Brain microvascular endothelial cell (primary cell): ENCODE measurements at regions not wholly inside any gene's neighbourhood (a gene's known extent, or its start where the extent isn't known, plus 50 kb on each side); places are given as distances from the start of the nearest gene placed in this dataset.
"Not testable (repeated sequence)": the region's sequence is repeated elsewhere in the genome, so short reads cannot be mapped to it uniquely, and the experiment has no call there.

ENCODE experiments used
- DNase-seq: peaks from one replicate; pipeline ENCODE4 v3.0.0-alpha.2; 2020
- H3K27ac ChIP-seq: fragments of 250-450 bp; sonication (Bioruptor Pico); 2 replicates; pipeline ENCODE4 v1.5.1; 2020; ENCODE audit warnings: mild to moderate bottlenecking, moderate library complexity
- H3K27me3 ChIP-seq: fragments of 250-450 bp; sonication (Bioruptor Pico); replicated peaks from 2 replicates; pipeline ENCODE4 v1.5.1; 2020; ENCODE audit warnings: mild to moderate bottlenecking
- H3K36me3 ChIP-seq: fragments of 250-450 bp; sonication (Bioruptor Pico); replicated peaks from 2 replicates; pipeline ENCODE4 v1.5.1; 2020; ENCODE audit warnings: mild to moderate bottlenecking
- H3K4me3 ChIP-seq: 2 replicates; pipeline ENCODE4 v1.5.1; 2011; ENCODE audit warnings: low read depth, mild to moderate bottlenecking, control low read depth, low read length, moderate library complexity
- CTCF ChIP-seq: IDR thresholded peaks from 2 replicates; pipeline ENCODE4 v1.5.1; 2011; ENCODE audit warnings: low read depth, mild to moderate bottlenecking, moderate library complexity, low read length, control low read depth, inconsistent platforms; ENCODE audit errors: missing control alignments
- in situ Hi-C: cut with HindIII; loops from 2 replicates; pipeline ENCODE4 v1.10.0; 2017; ENCODE audit warnings: low sequenced_read_pairs, low pct_ligation_motif_present

DNA sequence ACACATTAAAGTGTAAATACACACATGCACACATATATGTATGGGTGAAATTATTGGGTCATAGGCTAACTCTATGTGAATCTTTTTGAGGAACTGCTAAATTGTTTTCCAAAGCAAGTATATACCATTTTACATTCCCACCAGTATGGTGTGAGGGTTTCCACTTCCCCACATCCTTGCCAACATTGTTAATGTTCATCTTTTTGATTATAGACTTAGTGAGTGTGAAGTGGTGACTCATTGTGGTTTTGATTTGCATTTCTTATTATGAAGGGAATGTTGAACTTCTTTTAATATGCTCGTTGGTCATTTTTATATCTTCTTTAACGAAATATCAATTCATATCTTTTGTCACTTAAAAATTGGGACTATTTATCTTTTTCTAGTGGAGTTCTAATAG, 181.8 kb upstream of the GCFC2 start:
- in situ Hi-C loops = no loop called here
- TF ChIP-seq CTCF = no peak
- Histone ChIP-seq H3K27me3 (no peaks in the 10 kb centered on the region), H3K27ac (no peak overlapping the region), H3K4me3 (no peak overlapping the region), H3K36me3 (no peaks in the 10 kb centered on the region)
- DNase-seq = no peak

GRCh38 chr2:75882530-75882929, 171.8 kb upstream of the GCFC2 start:
- in situ Hi-C loops = no loop called here
- TF ChIP-seq CTCF = no peak

DNA sequence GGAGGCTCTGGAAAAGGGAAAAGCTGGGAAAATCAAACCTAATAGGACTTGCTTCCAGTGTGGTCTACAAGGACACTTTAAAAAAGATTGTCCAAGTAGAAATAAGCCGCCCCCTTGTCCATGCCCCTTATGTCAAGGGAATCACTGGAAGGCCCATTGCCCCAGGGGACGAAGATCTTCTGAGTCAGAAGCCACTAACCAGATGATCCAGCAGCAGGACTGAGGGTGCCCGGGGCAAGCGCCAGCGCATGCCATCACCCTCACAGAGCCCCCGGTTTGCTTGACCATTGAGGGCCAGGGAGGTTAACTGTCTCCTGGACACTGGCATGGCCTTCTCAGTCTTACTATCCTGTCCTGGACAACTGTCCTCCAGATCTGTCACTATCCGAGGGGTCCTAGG, 164.9 kb upstream of the GCFC2 start:
- in situ Hi-C loops, H3K27ac ChIP-seq, H3K27me3 ChIP-seq, H3K36me3 ChIP-seq, DNase-seq, H3K4me3 ChIP-seq: not testable (repeated sequence)

More at GRCh38 chr2:75882530-75882929, 171.8 kb upstream of the GCFC2 start:
- Histone ChIP-seq H3K36me3 (no peaks in the 10 kb centered on the region), H3K27me3 (no peaks in the 10 kb centered on the region), H3K4me3 (no peak overlapping the region), H3K27ac (no peak overlapping the region)
- no peak for DNase-seq

- DNase-seq, H3K27ac ChIP-seq, H3K36me3 ChIP-seq, H3K4me3 ChIP-seq, H3K27me3 ChIP-seq, in situ Hi-C loops: not testable (repeated sequence)
These were observed 161.3 kb upstream of the GCFC2 start for GRCh38 chr2:75871762-75872614.

DNA sequence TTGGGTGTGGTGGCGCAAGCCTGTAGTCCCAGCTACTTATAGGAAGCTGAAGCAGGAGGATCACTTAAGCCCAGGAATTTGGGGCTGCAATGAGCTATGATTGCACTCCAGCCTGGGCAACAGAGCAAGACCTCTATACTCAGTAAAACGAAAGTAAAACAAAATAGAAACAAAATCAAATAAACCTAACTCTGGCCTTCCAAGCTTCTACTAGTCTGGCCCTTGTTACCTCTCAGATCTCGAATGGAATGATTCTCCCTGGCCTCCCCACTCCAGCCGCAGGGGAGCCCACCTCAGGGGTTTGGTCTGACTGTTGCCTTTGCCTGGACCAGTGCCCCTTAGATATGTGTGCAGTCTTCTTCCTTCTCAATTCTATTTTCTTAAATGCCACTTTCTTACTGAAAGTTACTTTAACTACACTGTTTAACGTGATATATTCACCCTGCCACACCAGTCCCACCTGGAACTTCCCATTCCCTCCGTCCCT, 160.0 kb upstream of the GCFC2 start:
- H3K4me3 ChIP-seq = no peak overlapping the region
- TF ChIP-seq CTCF = no peak
- H3K27ac ChIP-seq = no peak overlapping the region
- no peaks in the 10 kb centered on the region for H3K27me3 ChIP-seq
- no peaks in the 10 kb centered on the region for H3K36me3 ChIP-seq
- DNase-seq = no peak
- in situ Hi-C loops = no loop called here

DNA sequence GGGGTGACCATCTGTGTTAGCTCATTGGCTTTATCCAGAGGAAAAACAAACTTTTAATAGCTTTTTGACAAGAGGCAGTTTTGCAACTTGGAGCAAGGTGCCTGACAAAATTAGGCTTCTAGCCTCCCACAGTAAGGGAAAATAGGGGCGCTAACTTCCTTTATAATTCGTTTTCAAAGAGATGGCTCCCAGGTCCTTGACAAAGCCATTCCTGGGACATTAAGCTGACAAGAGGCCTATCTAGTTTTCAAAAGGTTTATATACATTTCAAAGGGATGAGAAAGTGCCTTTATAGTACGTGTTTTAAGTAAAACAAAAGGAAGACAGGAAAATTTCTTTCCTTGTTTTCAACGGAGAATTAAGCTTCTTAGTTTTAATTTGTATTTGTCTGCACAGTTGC, 159.4 kb upstream of the GCFC2 start:
- H3K27ac ChIP-seq = no peak overlapping the region
- no peaks in the 10 kb centered on the region for H3K36me3 ChIP-seq
- no peaks in the 10 kb centered on the region for H3K27me3 ChIP-seq
- no peak for DNase-seq
- no peak for TF ChIP-seq CTCF
- in situ Hi-C loops = no loop called here
- no peak overlapping the region for H3K4me3 ChIP-seq

DNA sequence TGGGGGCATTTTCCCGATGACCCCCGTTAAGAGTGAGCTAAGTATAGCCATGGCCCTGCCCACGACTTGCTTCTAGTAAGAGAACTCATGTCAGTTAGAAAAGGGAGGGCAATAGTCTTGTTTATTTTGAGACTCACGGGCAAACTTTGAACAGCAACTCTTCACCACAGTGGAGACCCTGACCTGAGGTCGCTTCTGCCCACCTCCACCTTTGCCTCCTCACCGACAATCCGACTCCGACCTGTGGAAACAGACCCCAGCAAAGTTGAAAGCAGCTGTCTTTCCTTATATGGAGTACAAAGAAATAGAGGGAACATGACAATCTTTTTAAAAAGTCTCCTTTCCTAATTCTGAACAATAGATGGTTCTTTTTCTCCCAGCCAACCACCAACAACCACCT, 155.0 kb upstream of the GCFC2 start:
- Histone ChIP-seq H3K27me3 (no peaks in the 10 kb centered on the region), H3K36me3 (no peaks in the 10 kb centered on the region), H3K4me3 (no peak overlapping the region), H3K27ac (no peak overlapping the region)
- no peak for TF ChIP-seq CTCF
- in situ Hi-C loops = no loop called here
- no peak for DNase-seq
